Activated CD4-positive, alpha-beta T cell treated with anti-CD3 and anti-CD28 coated beads, Interleukin-2, amount 50 U/mL, for 16 hours (primary cell): ENCODE measurements at regions not wholly inside any gene's neighbourhood (a gene's known extent, or its start where the extent isn't known, plus 50 kb on each side); places are given as distances from the start of the nearest gene placed in this dataset.
"Not testable (repeated sequence)": the region's sequence is repeated elsewhere in the genome, so short reads cannot be mapped to it uniquely, and the experiment has no call there.

Experiments used
- DNase-seq: peaks from one replicate; pipeline ENCODE4 v3.0.0-alpha.2; 2020

DNA sequence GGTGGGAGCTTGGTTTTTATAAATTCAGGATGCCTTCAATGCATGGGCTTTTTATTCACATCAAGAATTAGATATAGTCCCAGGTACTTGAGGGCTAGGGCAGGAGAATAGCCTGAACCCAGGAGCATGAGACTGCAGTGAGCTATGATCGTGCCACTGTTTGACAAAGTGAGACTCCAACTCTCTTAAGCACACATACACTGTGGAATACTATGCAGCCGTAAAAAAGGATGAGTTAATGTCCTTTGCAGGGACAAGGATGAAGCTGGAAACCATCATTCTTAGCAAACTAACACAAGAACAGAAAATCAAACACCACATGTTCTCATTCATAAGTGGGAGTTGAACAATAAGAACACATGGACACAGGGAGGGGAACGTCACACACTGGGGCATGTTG lies 470.0 kb downstream of the SETD4 start:
- DNase-seq, result not testable (repeated sequence)

DNA sequence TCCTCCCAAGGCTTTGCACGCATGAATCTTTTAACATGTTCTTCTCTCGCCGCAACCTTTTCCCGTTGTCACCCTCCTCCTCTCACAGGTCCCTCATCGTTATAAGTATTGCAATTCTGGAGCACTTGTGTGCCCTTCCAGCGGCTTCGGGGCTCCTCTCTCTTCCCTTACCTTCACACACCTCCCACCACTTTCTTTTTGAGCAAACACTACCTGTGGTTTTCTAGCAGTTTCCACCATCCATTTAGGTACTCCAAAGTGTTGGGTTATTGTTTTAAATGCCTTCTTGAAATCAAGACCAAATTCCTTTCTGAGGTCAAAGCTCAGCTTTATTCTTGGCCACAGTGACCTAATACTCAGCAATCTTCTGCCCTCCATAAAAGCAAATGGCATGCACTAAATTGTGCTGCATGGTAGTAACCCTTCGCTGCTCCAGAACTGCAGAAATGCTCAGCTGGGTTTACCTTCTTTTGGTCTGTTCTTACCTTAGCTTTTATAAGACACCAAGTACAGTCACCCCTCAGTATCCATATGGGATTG lies 472.4 kb downstream of the SETD4 start:
- no peak for DNase-seq

DNA sequence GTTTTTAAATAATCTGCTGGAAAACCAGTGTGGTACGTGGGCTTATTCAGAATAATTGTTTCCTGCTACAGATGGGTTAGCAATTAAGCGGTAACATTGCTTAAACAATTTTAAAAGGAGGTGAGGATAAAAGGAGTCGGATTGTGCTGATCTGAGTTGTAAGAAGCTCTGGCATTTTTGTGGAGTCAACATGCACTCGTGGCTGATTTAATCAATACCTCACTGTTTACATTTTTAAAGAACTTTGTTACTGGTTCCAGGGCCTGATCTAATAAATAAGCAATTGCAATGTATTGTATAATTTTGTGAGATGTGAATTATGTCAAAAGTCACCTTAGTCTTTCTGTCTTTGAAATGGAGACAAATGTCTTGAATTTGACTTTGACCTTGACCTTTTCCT lies 474.0 kb downstream of the SETD4 start:
- DNase-seq, result no peak

DNA sequence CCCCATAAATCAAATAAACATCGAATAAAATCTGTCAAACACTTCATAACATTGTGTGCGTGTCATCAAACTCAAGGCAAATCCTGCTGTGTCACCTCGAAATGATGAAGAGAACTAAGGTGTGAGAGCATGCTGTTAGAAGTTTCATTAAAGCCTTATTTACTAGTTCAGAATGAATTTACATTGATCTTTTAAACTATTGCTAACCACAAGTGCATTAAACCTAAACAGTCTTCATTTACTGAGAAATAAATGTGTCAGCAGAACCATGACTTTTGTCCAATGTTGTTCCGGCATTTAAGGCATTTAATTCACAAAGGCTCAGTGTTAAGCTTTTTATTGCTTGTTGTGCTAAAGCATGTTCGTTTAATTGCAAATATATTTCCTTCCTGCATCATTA lies 474.4 kb downstream of the SETD4 start:
- DNase-seq, result no peak

DNA sequence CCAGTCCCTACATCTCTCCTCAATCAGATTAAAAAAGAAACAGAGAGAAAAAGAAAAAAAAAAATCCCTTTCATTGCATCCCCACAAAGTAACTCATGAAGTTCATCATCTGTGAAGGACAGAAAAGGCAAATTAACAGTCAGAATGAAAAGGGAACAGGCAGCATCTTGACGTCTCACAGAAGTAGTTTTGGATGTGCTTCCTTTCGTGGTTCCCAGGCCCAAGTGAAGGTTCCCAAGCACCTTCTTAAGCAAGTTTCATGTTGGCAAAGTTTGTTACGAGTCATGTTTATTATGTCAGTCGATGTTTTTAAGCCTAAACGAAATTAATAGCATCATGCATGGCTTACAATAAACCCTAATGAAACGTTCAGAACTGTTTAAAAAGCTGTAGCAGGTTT lies 475.2 kb downstream of the SETD4 start:
- no peak for DNase-seq

DNA sequence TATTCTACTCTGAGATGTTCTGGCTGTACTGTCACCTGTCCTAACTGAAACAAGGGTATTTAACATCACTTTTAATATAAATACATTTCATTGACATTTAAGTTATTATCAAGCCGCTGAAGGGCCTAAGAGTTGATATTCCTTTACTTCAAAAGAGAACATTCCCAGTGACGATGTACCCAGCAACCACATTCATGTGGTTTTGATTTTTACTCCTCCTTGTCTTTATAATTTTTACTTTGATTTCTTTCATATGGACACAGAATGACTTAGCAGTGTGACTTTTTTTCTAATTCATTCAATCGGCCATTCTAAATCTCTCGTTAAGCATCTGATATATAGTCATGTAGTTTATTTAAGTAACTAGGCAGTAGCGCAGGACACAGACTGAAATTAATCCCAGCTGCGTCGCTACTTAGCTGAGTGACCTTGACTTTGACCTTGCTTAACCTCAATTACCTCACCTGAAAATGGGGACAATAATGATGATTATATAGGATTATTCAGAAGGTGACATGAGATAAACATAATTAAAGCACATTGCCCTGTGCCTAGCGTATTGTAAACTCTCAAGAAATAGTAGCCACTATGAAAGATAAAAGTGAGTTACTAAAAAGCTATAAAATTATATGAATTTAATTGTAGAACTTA lies 476.6 kb downstream of the SETD4 start:
- no peak for DNase-seq

DNA sequence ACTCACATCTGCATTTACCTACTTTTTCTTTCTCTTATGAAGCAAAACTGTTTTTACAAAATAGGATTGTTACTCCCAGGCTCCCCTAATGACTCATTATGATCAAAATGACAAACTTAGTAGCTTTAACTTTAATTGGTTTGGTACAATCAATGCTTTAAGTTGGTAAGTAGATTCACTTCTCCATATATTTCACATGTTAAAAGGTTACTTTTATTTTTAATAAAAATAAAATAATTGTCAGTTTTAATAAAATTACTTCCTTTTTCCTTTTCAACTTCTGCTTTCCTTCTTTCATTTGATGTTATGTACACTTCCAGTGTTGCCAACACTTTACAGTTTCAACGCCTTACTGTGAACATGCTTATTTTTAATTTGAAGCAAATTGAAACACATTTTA lies 477.6 kb downstream of the SETD4 start:
- peak; percentile 1 for DNase-seq

DNA sequence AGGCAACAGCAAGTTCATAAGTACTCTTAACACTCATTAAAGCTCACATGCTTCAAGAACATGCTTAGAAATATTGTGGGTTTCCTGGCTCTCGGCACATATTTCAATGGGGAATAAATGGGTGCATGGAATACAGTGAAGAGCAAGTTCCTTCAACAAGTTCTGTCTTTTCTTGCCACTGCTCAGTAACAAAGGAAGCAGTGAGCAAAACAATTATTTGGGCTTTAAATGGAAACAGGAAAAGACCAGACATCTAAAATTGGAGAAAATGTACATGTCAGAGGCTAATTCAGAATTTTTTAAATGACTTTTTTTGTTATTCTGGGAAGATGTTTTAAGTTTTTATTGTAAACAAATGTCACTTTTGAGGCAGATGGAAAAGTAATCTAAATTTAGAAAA lies 478.7 kb downstream of the SETD4 start:
- no peak for DNase-seq

DNA sequence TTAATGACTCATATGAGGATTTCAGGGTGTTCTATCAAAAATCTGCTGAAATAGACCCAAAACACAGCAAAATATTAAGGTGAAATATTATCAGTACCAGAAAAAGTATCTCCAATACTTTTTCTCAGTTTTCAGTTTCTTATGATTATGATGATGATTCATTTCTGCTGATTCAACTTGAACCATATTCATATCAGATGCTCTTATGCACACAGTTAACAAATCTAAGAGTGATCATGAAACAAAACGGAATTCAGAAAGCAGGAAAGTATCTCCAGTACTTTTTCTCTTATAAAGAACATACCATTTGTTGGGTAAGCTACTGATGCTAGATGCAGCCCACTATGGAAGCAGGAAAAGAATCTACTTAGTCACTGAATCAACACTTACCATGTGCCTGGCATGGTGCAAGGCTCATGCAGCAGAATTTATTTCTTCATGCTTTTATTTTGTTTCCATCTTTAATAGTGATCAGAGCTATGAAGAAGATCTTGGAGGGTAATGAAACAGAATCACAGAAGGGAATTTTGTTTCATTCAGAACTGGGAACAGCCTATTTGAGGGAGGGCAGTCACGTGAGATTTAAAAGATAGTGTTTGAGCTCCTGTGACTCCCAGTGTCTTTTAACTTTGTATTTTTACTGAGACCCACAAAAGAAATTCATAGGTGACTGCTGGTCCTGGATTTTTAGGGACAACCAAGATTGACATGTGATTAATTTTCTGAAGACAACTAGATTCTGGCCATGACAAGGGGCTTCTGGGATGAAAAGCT lies 480.6 kb downstream of the SETD4 start:
- peak; percentile 35 for DNase-seq

DNA sequence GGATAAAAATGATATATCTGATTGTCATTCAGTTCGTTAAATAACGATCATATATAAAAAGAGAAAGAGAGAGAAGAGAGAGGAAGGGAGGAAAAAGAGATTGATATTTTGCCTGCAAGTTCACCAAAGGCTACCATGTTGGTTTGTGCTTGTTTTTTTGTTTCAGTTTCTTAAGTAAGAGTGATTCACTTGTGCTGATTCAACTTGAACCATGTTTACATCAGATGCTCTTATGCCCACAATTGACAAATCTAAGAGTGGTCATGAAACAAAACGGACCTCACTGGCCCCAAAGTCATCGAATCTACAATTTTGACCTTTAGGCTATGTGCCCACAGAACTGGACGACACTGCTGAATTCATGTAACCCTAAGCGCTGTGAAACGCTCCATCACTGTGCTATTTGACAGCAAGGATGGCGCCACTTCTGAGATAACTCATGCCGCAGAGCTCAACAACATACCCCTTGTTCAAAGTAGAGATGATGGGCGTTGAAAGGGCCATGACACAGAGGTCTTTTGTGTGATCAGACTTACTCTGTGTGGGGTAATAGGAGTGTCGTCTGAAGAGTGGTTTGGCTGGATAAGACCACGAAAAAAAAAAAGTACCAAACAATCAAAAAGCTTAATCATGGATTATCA lies 481.4 kb downstream of the SETD4 start:
- peak; percentile 7 for DNase-seq

DNA sequence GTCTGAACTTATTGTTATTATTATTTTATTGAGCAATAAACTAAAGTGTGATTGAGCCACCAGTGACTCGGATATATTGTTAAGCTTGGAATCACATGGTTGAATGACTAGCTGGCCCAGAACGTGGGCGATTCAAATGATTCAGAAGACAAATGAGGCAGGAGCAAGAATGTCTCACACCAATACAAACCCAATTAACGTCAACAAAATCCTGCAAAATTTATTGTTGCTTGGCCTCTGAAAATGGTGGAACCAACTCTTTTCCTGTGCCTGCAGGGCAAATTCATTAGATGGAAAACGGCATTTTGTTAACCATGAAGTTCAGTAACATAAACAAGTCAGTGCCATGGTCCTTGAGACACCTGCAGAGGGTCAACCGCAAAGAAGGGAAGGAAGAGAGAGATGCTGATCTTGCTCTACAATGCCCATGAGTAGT lies 482.0 kb downstream of the SETD4 start:
- DNase-seq, result no peak

DNA sequence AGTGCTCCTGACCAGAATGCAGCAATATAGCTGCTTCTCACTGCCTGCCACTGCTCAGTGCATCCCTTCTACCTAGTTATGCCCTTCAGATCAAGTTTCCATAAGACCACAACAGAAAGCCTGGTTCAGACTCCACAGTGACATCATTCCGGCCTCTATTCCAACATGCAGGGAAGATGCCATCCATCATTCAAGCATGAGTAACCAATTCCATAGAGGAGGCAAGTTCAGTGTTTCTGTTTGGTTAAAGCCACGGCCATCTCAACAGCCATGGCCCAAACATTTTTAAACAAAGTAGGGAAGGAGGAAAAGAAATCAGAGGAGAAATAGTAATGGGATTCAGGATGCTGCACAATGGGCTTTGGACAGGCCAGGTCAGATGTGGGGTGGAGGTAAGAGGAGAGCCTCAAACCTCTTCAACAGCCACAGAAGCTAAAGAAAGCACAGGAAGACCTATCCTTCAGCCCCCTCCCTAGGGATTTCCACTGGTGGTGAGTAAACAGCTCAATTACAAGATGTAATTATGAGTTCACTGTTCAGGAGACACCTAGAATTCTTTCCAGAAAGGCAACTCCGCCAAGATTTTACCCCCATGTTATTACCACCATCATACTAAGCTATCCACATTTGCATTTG lies 484.9 kb downstream of the SETD4 start:
- DNase-seq, result no peak

DNA sequence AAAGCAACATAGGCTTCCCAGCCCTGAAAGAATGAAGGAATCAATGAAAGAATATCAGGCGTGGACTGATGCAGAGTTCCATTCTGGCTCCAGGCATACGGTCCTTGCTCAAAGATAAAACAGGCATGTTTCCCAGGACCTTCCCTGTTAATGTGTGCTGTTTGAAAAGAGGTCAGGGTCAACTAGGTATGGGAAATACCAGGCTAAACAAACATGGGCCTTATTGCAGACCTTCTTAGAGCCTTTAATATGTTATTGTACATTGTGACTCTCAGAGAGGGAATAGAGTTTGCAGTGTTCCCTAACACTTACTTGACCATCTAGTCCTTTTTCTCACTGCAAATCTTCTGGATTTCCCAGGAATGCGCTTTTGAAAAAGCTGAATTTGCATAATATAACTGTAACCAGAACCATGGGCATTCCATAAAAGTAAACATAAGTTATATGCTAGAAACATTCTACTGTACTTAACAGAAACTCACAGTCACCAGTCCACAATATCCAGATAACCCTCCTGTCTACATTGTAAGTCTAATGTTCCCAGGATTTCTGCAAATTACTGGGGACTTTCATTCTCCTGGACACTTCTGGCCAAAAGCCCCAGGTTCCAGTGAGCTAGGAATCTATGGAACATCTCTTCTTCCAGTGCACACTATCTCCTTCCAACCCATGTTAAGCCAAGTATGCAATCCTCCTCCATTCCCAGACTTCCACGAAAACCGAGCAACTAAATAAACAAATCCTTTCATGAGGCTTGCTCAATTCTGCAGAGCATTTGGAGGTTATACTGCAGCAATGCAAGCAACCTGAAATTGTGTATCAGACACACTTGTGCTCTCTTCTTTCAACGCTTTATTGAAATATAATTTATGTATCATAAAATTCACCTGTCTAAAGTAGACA lies 486.6 kb downstream of the SETD4 start:
- DNase-seq, result no peak

DNA sequence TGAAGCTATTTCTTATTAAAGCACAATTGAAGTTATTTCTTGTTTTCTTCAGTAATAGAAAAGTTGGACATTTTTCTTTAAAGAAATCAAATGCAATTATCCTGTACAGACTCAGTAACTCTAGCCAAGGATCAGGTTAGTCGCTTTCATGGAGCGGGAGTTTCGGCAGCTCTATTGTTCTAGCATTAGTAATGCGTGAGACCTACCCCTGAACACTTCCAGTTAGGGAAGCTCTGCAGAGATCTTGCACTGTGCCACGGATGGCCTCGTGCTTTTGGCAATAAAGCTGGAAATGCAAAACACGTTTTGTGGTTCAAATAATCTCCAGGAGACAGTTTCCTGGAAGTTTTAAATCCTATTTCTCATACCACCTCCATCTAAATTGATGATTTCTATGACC lies 488.4 kb downstream of the SETD4 start:
- DNase-seq, result no peak

DNA sequence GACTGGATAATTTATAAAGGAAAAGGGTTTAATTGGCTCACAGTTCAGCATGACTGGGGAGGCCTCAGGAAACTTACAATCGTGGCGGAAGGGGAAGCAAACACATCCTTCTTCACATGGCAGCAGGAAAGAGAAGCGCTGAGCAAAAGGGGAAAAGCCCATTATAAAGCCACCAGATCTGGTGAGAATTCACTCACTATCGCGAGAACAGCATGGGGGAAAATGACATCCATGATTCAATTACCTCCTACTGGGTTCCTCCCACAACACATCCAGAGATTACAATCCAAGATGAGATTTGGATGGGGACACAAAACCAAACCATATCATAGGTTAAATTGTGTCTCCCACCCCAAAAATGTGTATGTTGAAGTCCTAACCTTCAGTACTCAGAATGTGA lies 491.7 kb downstream of the SETD4 start:
- DNase-seq, result no peak

DNA sequence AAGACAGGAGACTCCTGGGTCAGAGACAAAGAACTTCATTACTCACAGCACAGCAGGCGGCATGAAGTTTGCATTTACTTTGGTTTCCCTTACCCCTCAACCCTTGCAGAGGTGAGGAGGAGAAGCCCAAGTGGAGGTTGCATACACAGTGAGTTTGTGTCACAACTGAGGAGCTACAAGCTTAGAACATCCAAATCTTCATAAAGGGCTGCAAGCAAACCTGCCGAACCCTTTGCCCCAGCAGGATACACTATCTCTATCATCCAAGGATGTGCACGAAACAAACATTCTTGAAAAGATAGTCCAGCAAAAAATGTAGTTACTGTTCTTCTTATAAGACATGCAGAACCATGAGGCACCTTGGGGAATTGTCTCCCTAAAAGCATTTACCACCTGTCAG lies 493.5 kb downstream of the SETD4 start:
- no peak for DNase-seq

DNA sequence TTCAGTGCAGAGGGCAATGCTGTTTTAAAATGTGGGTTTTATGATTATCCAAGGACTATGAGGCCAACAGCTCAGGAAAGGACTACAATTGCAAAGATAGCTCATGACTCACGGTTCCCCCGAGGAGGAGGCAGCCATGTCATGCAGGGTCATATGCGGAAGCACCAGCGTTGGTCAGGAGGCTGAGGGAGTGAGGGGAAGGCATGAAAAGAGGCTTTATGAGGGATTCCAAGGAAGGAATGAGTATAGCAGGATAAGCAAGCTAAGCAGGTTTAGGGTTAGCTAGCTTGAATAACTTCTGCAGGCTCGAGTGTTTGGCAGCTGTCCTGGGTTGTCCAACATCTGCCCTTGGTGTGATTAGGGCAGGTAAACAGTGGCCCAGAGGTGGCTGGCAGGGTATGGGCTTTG lies 495.1 kb downstream of the SETD4 start:
- DNase-seq, result no peak

DNA sequence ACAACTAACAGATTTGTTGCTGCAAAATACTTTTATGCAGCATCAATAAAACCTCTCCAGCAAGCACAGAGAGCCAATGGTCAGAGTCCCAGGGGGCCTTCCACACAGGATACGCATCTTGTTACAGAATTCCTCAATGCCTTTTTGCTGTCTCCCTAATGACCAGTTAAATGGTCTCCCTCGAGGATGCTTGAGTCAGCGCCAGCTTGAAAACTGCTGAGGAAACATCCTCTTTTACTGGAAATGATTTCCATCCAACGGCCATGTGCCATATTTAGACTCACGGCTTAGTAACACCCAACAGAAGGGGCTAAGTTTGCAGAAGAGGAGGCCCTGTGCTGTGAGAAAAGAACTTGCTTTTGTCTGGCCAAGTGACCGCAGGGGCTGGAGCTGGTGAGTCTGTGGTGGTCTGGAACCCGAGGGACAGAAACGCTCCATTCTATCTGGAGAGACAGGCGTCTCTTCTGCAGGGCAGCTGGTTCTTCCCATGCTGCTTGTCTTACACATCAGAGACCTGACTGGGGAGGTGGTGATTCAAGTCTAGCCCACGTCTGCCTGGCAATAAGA lies 496.4 kb downstream of the SETD4 start:
- DNase-seq, result no peak

DNA sequence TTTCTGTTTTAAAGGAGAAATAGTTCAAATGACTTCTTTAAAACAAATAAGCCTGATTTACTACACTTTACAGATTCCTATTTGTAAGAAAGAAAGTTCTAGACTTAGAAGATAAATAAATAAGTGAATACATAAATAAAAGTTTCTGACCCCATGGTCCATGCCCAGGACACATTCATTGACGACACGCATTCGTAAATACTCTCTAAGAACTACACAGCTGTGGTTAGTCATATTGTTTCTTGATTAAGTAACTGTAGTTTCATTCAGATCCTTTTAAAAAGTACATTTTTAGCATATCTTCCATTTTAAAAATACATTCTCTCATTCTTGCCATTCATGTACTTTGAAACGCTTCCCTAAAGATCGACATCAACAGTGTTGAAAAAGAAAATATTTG lies 497.4 kb downstream of the SETD4 start:
- no peak for DNase-seq

DNA sequence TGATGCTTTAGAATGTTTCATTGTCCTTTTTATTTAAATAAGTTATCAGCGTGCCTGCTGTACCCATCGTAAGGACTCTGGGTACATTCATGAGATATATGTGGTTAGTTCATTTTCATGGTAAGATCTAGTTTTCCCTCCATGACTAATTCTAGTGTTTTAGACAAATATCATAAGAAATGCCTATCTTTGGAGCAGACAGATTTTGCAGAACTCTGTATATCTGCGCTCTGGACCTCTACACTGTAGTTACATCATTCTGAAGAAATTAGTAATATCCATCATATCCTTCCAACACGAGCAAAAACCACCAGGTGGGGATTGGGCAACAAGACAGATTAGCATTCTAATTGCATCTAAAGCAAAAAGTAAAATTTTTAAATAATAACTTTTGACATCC lies 499.2 kb downstream of the SETD4 start:
- no peak for DNase-seq

DNA sequence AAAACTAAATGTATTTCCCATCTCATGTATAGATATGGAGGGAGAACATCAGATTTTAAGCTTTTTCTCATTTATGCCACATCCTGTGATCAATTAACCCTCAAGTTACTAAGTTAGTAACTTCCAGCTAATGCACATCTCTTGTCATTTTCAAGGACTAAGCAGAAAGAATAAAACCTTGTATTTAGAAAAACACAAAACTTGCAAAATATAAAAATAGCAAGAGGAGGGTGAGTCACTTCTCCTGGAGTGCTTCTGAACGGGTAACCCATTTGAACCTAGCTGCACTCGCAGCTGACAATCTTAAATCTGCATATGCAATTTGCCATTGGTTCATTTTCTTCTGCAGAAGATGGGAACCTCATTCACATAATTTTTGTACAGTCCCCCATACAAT lies 500.5 kb downstream of the SETD4 start:
- DNase-seq, result no peak
